ENCODE measurements at regions not wholly inside any gene's neighbourhood (a gene's known extent, or its start where the extent isn't known, plus 50 kb on each side); places are given as distances from the start of the nearest gene placed in this dataset.

DNA sequence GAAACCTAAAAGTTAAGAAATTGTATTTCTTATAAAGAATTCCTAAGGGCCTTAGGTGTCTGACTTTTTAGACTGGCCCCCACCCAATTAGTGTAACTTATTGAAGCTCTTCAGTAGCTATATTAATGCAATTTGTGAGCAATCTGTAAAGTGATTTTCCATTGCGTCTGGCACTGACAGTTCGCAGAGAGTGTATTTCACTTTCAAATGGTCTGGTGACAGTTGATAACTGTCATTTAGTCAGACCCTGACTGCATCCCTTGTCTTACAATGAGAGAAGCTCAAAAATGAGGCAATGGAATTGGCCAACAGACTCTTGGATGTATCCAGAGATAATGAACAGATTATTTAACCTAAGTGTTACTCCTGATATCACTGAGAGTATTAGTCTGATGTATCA is 351.8 kb downstream of the FRK start:
- no peak overlapping the region for H3K27ac ChIP-seq
- no peaks in the 10 kb centered on the region for H3K9me3 ChIP-seq
- no peaks in the 10 kb centered on the region for H3K4me1 ChIP-seq
- intact Hi-C loops (cut with DNase I) = no loop called here
- WGBS, 2 donors = 73 to 93% methylated on average over 2 of the region's 2 CpGs
- no peak for DNase-seq
- no peak overlapping the region for H3K4me3 ChIP-seq
- no peaks in the 10 kb centered on the region for H3K36me3 ChIP-seq
- H3K27me3 ChIP-seq = no peaks in the 10 kb centered on the region
- no peak for TF ChIP-seq POLR2AphosphoS5 (IDR thresholded peaks at IDR 0.05)

DNA sequence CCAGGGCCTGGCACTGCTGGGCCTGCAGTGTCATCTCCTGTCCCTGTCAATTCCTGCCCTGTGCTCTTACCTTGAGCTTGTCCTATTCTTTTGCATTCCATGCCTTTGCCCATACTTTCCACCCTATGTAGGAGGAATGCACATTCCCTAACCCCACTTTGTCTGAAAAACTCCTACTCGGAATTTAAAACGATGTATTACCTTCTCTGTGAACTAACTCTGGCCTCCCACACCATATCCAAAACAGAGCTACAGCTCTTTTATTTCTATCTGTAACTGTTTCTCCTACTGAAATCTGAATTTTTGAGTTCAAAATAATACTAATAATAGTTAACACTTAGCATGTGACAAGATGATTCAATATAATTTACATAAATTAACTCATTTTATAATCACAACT is 353.7 kb downstream of the FRK start:
- no peak overlapping the region for H3K27ac ChIP-seq
- TF ChIP-seq CTCF (IDR thresholded peaks at IDR 0.05) = no peak
- no peak for TF ChIP-seq EP300 (IDR thresholded peaks at IDR 0.05)
- TF ChIP-seq POLR2A (IDR thresholded peaks at IDR 0.05) = no peak
- TF ChIP-seq POLR2AphosphoS5 (IDR thresholded peaks at IDR 0.05) = no peak
- intact Hi-C loops (cut with DNase I) = no loop called here
- no peak overlapping the region for H3K4me3 ChIP-seq
- no peak for DNase-seq
- 86 to 91% methylated on average over 2 of the region's 2 CpGs for WGBS, 2 donors
- no peaks in the 10 kb centered on the region for H3K4me1 ChIP-seq
- no peaks in the 10 kb centered on the region for H3K27me3 ChIP-seq
- H3K36me3 ChIP-seq = no peaks in the 10 kb centered on the region
- H3K9me3 ChIP-seq = peaks cover 0 to 4% (median 0%) of the 10 kb centered on the region in 4 donors

DNA sequence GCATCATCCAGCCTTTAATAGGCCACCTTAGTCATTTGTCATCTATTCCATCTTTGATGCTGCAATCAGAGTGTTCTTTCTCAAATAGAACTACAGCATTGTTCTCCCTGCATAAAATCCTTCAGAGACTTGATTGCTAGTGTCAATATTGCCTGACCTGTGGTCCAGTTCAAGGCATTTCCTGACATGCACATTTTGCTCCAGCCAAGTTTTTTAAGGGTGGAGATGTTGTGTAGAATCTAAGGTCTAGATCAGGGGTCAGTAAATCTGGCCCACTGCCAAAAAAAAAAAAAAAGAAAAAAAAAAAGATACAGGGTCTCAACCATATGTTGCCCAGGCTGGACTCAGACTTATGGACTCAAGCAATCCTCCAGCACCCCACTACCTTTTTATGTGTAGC is 354.4 kb downstream of the FRK start:
- Histone ChIP-seq H3K9me3 (peaks cover 0 to 4% (median 1%) of the 10 kb centered on the region in 4 donors), H3K4me1 (no peaks in the 10 kb centered on the region), H3K27ac (no peak overlapping the region), H3K4me3 (no peak overlapping the region), H3K36me3 (no peaks in the 10 kb centered on the region), H3K27me3 (no peaks in the 10 kb centered on the region)
- TF ChIP-seq EP300 (IDR thresholded peaks at IDR 0.05) (no peak), CTCF (IDR thresholded peaks at IDR 0.05) (no peak), POLR2A (IDR thresholded peaks at IDR 0.05) (no peak), POLR2AphosphoS5 (IDR thresholded peaks at IDR 0.05) (no peak)
- intact Hi-C loops (cut with DNase I) = no loop called here
- no peak for DNase-seq

DNA sequence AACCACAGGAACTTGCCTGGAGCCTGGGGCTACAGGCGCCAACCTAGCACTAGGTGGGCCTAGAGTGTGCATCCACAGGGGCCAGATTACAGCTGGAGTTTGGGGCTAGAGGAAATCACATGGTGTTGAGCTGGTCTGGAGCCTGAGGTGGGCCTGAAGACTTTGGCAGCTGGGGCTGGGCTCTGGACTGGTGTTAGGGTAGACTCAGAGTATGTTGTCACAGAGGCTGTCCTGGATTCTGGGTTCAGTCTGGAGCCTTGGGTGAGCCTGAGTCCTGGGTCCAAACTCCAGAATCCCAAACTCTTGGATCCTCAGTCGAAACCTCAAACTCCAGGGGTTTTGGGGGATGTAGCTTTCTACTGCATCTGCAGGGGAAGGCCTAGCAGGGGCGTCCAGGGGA is 356.7 kb downstream of the FRK start:
- 80 to 86% methylated on average over 3 of the region's 3 CpGs for WGBS, 2 donors

GRCh38 chr6:115691433-115691832 is 369.3 kb downstream of the FRK start:
- Histone ChIP-seq H3K27me3 (no peaks in the 10 kb centered on the region), H3K27ac (no peak overlapping the region), H3K36me3 (no peaks in the 10 kb centered on the region), H3K9me3 (no peaks in the 10 kb centered on the region), H3K4me1 (no peaks in the 10 kb centered on the region), H3K4me3 (no peak overlapping the region)
- TF ChIP-seq CTCF (IDR thresholded peaks at IDR 0.05) (no peak), EP300 (IDR thresholded peaks at IDR 0.05) (no peak), POLR2A (IDR thresholded peaks at IDR 0.05) (no peak), POLR2AphosphoS5 (IDR thresholded peaks at IDR 0.05) (no peak)
- intact Hi-C loops (cut with DNase I) = no loop called here
- no peak for DNase-seq

More for the DNA sequence above, 356.7 kb downstream of the FRK start:
- Histone ChIP-seq H3K27me3 (no peaks in the 10 kb centered on the region), H3K4me3 (no peak overlapping the region), H3K36me3 (no peaks in the 10 kb centered on the region), H3K9me3 (peaks cover 0 to 4% (median 2%) of the 10 kb centered on the region in 4 donors), H3K4me1 (no peaks in the 10 kb centered on the region), H3K27ac (no peak overlapping the region)
- DNase-seq = no peak
- intact Hi-C loops (cut with DNase I) = no loop called here
- TF ChIP-seq CTCF (IDR thresholded peaks at IDR 0.05) (no peak), POLR2A (IDR thresholded peaks at IDR 0.05) (no peak), POLR2AphosphoS5 (IDR thresholded peaks at IDR 0.05) (no peak), EP300 (IDR thresholded peaks at IDR 0.05) (no peak)
